Endothelial cell of umbilical vein (primary cell): ENCODE measurements at regions not wholly inside any gene's neighbourhood (a gene's known extent, or its start where the extent isn't known, plus 50 kb on each side); places are given as distances from the start of the nearest gene placed in this dataset.
A peak's percentile ranks its signal among the peaks of the same experiment; 100 is the strongest.

Experiments used
- BruUV-seq: library from RNA; stranded (reverse); fragments of 400-500 nt; replicated peaks from 2 replicates; lab custom pipeline; 2021; lab: Mats Ljungman, UMichigan
- CTCF ChIA-PET: fragments of 300-600, 350-600 bp; sonication (Branson Sonifier 250); formaldehyde crosslinking; loops from one replicate; lab custom pipeline; 2021; ENCODE audit warnings: antibody characterized with exemption, inconsistent platforms; lab: Charles Lee
- POLR2A ChIA-PET: fragments of 300-600, 350-600 bp; sonication (Branson Sonifier 250); formaldehyde crosslinking; loops from one replicate; lab custom pipeline; 2021; ENCODE audit warnings: antibody characterized with exemption, inconsistent platforms; lab: Charles Lee
- DNase-seq: peaks from one replicate; pipeline ENCODE4 v3.0.0-alpha.2; 2011; ENCODE audit warnings: low read depth, low spot score
- FAIRE-seq: peaks from 2 replicates; lab custom pipeline; 2011; peaks lifted over from hg19 to GRCh38; lab: Jason Lieb, UNC
- H2AFZ ChIP-seq: 2 replicates; pipeline ENCODE4 v1.6.0; 2012; ENCODE audit warnings: low read depth, low read length, control low read depth, inconsistent platforms
- H3K27ac ChIP-seq: 2 replicates; pipeline ENCODE4 v1.5.1; 2011; ENCODE audit warnings: low read depth, mild to moderate bottlenecking, control low read depth, low read length, moderate library complexity; ENCODE audit not compliant: insufficient read depth
- H3K27me3 ChIP-seq, 2 experiments: 2 replicates each; pipeline versions ENCODE4 v1.6.0 to v1.6.1; 2011; ENCODE audit warnings: low read length in 2 of 2, mixed read lengths in 1 of 2; ENCODE audit not compliant: control insufficient read depth in 2 of 2, insufficient read depth in 2 of 2
- H3K36me3 ChIP-seq, 2 experiments: 2 replicates in 1 of 2; 3 replicates in 1 of 2; pipeline ENCODE4 v1.5.1; 2011; ENCODE audit warnings: low read length in 2 of 2, mild to moderate bottlenecking in 1 of 2, moderate library complexity in 1 of 2; ENCODE audit not compliant: control insufficient read depth in 2 of 2, insufficient read depth in 2 of 2; ENCODE audit errors: extremely low read depth in 1 of 2
- H3K4me1 ChIP-seq: 3 replicates; pipeline ENCODE4 v1.5.1; 2011; ENCODE audit warnings: mild to moderate bottlenecking, low read length; ENCODE audit not compliant: control insufficient read depth, insufficient read depth; ENCODE audit errors: extremely low read depth
- H3K4me2 ChIP-seq: 2 replicates; pipeline ENCODE4 v1.6.1; 2011; ENCODE audit warnings: low read length, control low read depth, mixed read lengths; ENCODE audit not compliant: insufficient read depth
- H3K4me3 ChIP-seq, 3 experiments: fragments of 200-600 bp in 1 of 3; sonication (generic), shearing (Covaris generic) in 1 of 3; replicated peaks in 1 of 3; 2 replicates each; pipeline ENCODE4 v1.5.1; 2011 to 2016; ENCODE audit warnings: control low read depth in 3 of 3, low read length in 3 of 3, mild to moderate bottlenecking in 2 of 3, inconsistent platforms in 1 of 3, low read depth in 1 of 3, moderate library complexity in 1 of 3; ENCODE audit not compliant: insufficient read depth in 1 of 3
- H3K79me2 ChIP-seq: 2 replicates; pipeline ENCODE4 v1.6.0; 2012; ENCODE audit warnings: low read length, inconsistent platforms; ENCODE audit not compliant: control insufficient read depth, insufficient read depth
- H3K9ac ChIP-seq: replicated peaks from 2 replicates; pipeline ENCODE3; 2011; ENCODE audit warnings: low read length, control low read depth; ENCODE audit not compliant: insufficient read depth; ENCODE audit errors: extremely low read depth
- H3K9me1 ChIP-seq: replicated peaks from 3 replicates; pipeline ENCODE4 v1.6.0; 2011; ENCODE audit warnings: mild to moderate bottlenecking, low read length; ENCODE audit not compliant: control insufficient read depth, insufficient read depth; ENCODE audit errors: extremely low read depth
- H3K9me3 ChIP-seq: replicated peaks from 2 replicates; pipeline ENCODE4 v1.5.1; 2012; ENCODE audit warnings: low read length, inconsistent platforms; ENCODE audit not compliant: control insufficient read depth, insufficient read depth
- H4K20me1 ChIP-seq: replicated peaks from 2 replicates; pipeline ENCODE3; 2011; ENCODE audit warnings: mild to moderate bottlenecking, low read length; ENCODE audit not compliant: control insufficient read depth, insufficient read depth; ENCODE audit errors: extremely low read depth
- CTCF ChIP-seq, 2 donors: IDR thresholded peaks; 1 replicate in 1 of 2; 2 replicates in 1 of 2; pipeline ENCODE4 v1.5.1; 2011; ENCODE audit warnings: low read length in 2 of 2, mild to moderate bottlenecking in 2 of 2, moderate library complexity in 2 of 2, control low read depth in 1 of 2, inconsistent platforms in 1 of 2, low read depth in 1 of 2; ENCODE audit not compliant: insufficient read depth in 1 of 2; ENCODE audit errors: extremely low read depth in 1 of 2
- EZH2 ChIP-seq: IDR thresholded peaks from 2 replicates; pipeline ENCODE4 v1.6.1; 2012; ENCODE audit warnings: borderline replicate concordance, low read depth, mild to moderate bottlenecking, moderate library complexity, low read length, inconsistent platforms; ENCODE audit not compliant: severe bottlenecking
- FOS ChIP-seq: IDR thresholded peaks from 2 replicates; pipeline ENCODE4 v1.6.1; 2011; ENCODE audit warnings: mild to moderate bottlenecking, low read length, moderate library complexity, borderline replicate concordance; ENCODE audit not compliant: insufficient read depth
- GATA2 ChIP-seq: IDR thresholded peaks from 2 replicates; pipeline ENCODE4 v1.7.0; 2011; ENCODE audit warnings: low read depth, mild to moderate bottlenecking, moderate library complexity, mixed read lengths, low read length; ENCODE audit not compliant: insufficient read length, insufficient read depth
- JUN ChIP-seq: IDR thresholded peaks from 2 replicates; pipeline ENCODE4 v1.6.1; 2011; ENCODE audit warnings: borderline replicate concordance, low read depth; ENCODE audit not compliant: insufficient read length, insufficient read depth
- MAX ChIP-seq: IDR thresholded peaks from 2 replicates; pipeline ENCODE4 v1.6.1; 2011; ENCODE audit not compliant: insufficient read depth, insufficient read length
- MYC ChIP-seq: IDR thresholded peaks from one replicate; pipeline ENCODE4 v1.6.1; 2011; ENCODE audit warnings: mild to moderate bottlenecking, low read depth, low read length
- POLR2A ChIP-seq: IDR thresholded peaks from 2 replicates; pipeline ENCODE4 v1.6.1; 2012; ENCODE audit warnings: low read depth, mild to moderate bottlenecking, control low read depth, low read length
- POLR2AphosphoS5 ChIP-seq: IDR thresholded peaks from 2 replicates; pipeline ENCODE4 v1.6.1; 2012; ENCODE audit warnings: low read depth, mild to moderate bottlenecking, control low read depth, low read length, moderate library complexity; ENCODE audit not compliant: insufficient read depth
- dilution Hi-C: fragments of 300-500 bp; cut with MboI; formaldehyde crosslinking; loops from one replicate; pipeline ENCODE4 v1.15.0; 2019; ENCODE audit warnings: low sequenced_read_pairs; ENCODE audit not compliant: extremely low pct_ligation_motif_present
- intact Hi-C: fragments of 100-400 bp; cut with micrococcal nuclease; formaldehyde crosslinking; loops from one replicate; pipeline ENCODE4 v1.10.0; 2022

GRCh38 chr11:32297611-32298011, 137.7 kb downstream of the WT1 start:
- BruUV-seq, result no TSS peak
- Histone ChIP-seq H3K9me1 (no peaks in the 10 kb centered on the region), H2AFZ (no peak overlapping the region), H3K4me2 (no peak overlapping the region), H3K27me3 (no peaks in the 10 kb centered on the region), H3K9me3 (no peaks in the 10 kb centered on the region), H3K9ac (no peak overlapping the region), H3K4me3 (no peak overlapping the region), H3K36me3 (no peaks in the 10 kb centered on the region), H3K4me1 (no peaks in the 10 kb centered on the region), H4K20me1 (no peaks in the 10 kb centered on the region), H3K27ac (no peak overlapping the region), H3K79me2 (no peaks in the 10 kb centered on the region)
- ChIA-PET POLR2A (no interaction called here), CTCF (interaction anchor here (0.9 to 2.9 kb wide), 16 partner anchors 9 to 1191 kb away, joined by 3 to 17 read pairs (median 4); no protein-coding TSS in a partner anchor)
- peak; percentile 20 for DNase-seq
- dilution Hi-C loops, result no loop called here
- intact Hi-C loops, result no loop called here
- FAIRE-seq, result no peak
- TF ChIP-seq MYC (no peak), MAX (no peak), EZH2 (no peak), JUN (no peak), FOS (no peak), POLR2A (no peak), GATA2 (no peak), POLR2AphosphoS5 (no peak), CTCF (IDR thresholded peaks at IDR 0.05; ENCODE audit: extremely low read depth in 1 of 2, insufficient read depth in 1 of 2, low read depth in 1 of 2, low read length in 2 of 2) (no peak)
